ENCODE measurements at regions not wholly inside any gene's neighbourhood (a gene's known extent, or its start where the extent isn't known, plus 50 kb on each side); places are given as distances from the start of the nearest gene placed in this dataset.
A peak's percentile ranks its signal among the peaks of the same experiment; 100 is the strongest.

DNA sequence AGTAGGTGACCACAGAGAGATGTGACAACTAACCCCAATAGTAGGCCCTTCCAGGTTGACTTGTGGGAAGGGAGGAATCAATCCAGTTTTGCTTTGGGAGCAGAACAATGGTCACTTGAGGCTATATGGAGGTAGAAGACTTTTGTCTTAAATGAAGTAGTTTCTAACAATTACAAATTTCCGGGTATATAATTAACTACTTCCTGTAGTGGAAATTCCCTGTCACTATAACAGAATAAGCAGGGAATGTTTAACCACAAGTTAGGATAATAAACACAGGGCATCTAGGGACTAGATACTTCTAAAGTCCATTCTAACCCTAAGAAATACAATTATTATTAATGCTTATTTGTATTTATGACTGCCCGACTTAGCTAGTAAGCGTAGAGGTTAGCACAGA lies 99.0 kb upstream of the TRPC3 start:
- H3K4me1 ChIP-seq = no peaks in the 10 kb centered on the region
- ATAC-seq = no peak
- no peak overlapping the region for H3K4me3 ChIP-seq
- H3K27me3 ChIP-seq = no peaks in the 10 kb centered on the region
- H3K36me3 ChIP-seq = no peaks in the 10 kb centered on the region
- TF ChIP-seq, protein P1, sequence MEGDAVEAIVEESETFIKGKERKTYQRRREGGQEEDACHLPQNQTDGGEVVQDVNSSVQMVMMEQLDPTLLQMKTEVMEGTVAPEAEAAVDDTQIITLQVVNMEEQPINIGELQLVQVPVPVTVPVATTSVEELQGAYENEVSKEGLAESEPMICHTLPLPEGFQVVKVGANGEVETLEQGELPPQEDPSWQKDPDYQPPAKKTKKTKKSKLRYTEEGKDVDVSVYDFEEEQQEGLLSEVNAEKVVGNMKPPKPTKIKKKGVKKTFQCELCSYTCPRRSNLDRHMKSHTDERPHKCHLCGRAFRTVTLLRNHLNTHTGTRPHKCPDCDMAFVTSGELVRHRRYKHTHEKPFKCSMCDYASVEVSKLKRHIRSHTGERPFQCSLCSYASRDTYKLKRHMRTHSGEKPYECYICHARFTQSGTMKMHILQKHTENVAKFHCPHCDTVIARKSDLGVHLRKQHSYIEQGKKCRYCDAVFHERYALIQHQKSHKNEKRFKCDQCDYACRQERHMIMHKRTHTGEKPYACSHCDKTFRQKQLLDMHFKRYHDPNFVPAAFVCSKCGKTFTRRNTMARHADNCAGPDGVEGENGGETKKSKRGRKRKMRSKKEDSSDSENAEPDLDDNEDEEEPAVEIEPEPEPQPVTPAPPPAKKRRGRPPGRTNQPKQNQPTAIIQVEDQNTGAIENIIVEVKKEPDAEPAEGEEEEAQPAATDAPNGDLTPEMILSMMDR (IDR thresholded peaks at IDR 0.05) = no peak
- no peak overlapping the region for H3K27ac ChIP-seq
- no peaks in the 10 kb centered on the region for H3K9me3 ChIP-seq
- no peak for DNase-seq
- intact Hi-C loops (cut with DNase I) = no loop called here

- Histone ChIP-seq H3K27me3 (no peaks in the 10 kb centered on the region), H3K27ac (no peak overlapping the region), H3K36me3 (no peaks in the 10 kb centered on the region), H3K4me3 (no peak overlapping the region), H3K4me1 (no peaks in the 10 kb centered on the region), H3K9me3 (no peaks in the 10 kb centered on the region)
- intact Hi-C loops (cut with DNase I) = no loop called here
- TF ChIP-seq, protein P1 (IDR thresholded peaks at IDR 0.05) = no peak
- DNase-seq (no peak), ATAC-seq (no peak)
These were observed 95.9 kb upstream of the TRPC3 start for GRCh38 chr4:122047456-122048425.

DNA sequence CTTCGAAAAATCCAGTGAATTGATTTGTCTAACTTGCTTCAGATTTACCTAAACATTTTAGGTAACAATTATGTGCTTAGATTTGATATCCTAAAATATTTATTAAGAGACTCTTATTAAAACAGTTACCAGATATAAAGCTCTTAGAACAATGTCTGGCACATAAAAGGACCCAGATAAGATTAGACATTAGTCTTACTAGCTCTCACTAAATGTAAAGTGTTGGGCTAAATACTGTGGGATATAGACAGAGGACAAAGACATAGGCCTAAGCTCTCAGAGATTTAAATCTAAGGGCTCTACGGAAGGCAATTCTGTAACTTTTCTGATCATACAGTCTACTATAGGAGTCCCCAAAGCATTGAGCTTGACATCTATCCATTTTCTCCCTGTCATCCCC lies 94.4 kb upstream of the TRPC3 start:
- no peaks in the 10 kb centered on the region for H3K9me3 ChIP-seq
- no peaks in the 10 kb centered on the region for H3K4me1 ChIP-seq
- H3K27ac ChIP-seq = no peak overlapping the region
- no peak for DNase-seq
- H3K36me3 ChIP-seq = no peaks in the 10 kb centered on the region
- intact Hi-C loops (cut with DNase I) = no loop called here
- TF ChIP-seq, protein P1 (IDR thresholded peaks at IDR 0.05) = no peak
- no peak overlapping the region for H3K4me3 ChIP-seq
- no peaks in the 10 kb centered on the region for H3K27me3 ChIP-seq
- no peak for ATAC-seq

- ATAC-seq (peak; percentile 76), DNase-seq (peak in 3 of 4 donors; percentile 37 to 77 (median 66))
- TF ChIP-seq, protein P1 (IDR thresholded peaks at IDR 0.05) = no peak
- H3K36me3 ChIP-seq = no peaks in the 10 kb centered on the region
- intact Hi-C loops (cut with DNase I) = no loop called here
- H3K4me3 ChIP-seq = no peak overlapping the region
- no peak overlapping the region for H3K27ac ChIP-seq
- H3K4me1 ChIP-seq = no peaks in the 10 kb centered on the region
- no peaks in the 10 kb centered on the region for H3K9me3 ChIP-seq
- H3K27me3 ChIP-seq = no peaks in the 10 kb centered on the region
These were observed 93.7 kb upstream of the TRPC3 start for GRCh38 chr4:122045533-122045932.

GRCh38 chr4:122044501-122044900 lies 92.6 kb upstream of the TRPC3 start:
- Histone ChIP-seq H3K27ac (no peak overlapping the region), H3K4me3 (no peak overlapping the region), H3K4me1 (no peaks in the 10 kb centered on the region), H3K36me3 (no peaks in the 10 kb centered on the region), H3K27me3 (no peaks in the 10 kb centered on the region), H3K9me3 (no peaks in the 10 kb centered on the region)
- TF ChIP-seq, protein P1 (IDR thresholded peaks at IDR 0.05) = no peak
- intact Hi-C loops (cut with DNase I) = no loop called here
- DNase-seq = no peak
- ATAC-seq = no peak

Measured in left lung (tissue), 4 donors.